ENCODE measurements at regions not wholly inside any gene's neighbourhood (a gene's known extent, or its start where the extent isn't known, plus 50 kb on each side); places are given as distances from the start of the nearest gene placed in this dataset.

DNA sequence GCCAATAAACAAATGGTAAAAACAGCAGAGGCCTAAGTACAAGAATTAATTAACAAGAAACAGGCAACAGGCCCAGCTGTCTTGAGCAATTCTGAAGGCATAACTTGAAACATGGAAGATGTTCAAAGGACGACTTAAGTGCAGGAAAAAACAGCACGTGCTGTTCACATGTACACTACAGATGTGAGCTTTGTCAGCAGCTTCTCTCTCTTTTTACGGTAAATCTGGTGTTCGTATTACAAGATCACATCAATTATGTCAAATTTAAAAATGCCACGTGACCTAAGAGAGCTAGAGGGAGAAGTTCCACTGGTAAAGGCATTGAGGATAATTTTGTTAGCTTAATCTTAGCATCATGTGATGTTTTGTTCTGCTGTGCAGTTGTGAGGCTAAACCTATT lies 281.1 kb downstream of the PSAT1 start:
- TF ChIP-seq, protein P1, sequence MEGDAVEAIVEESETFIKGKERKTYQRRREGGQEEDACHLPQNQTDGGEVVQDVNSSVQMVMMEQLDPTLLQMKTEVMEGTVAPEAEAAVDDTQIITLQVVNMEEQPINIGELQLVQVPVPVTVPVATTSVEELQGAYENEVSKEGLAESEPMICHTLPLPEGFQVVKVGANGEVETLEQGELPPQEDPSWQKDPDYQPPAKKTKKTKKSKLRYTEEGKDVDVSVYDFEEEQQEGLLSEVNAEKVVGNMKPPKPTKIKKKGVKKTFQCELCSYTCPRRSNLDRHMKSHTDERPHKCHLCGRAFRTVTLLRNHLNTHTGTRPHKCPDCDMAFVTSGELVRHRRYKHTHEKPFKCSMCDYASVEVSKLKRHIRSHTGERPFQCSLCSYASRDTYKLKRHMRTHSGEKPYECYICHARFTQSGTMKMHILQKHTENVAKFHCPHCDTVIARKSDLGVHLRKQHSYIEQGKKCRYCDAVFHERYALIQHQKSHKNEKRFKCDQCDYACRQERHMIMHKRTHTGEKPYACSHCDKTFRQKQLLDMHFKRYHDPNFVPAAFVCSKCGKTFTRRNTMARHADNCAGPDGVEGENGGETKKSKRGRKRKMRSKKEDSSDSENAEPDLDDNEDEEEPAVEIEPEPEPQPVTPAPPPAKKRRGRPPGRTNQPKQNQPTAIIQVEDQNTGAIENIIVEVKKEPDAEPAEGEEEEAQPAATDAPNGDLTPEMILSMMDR (IDR thresholded peaks at IDR 0.05) = no peak
- no peak for TF ChIP-seq POLR2A (IDR thresholded peaks at IDR 0.05)

All from thyroid gland (tissue), 4 donors.